Globus pallidus (tissue), 1 donor: ENCODE measurements at regions not wholly inside any gene's neighbourhood (a gene's known extent, or its start where the extent isn't known, plus 50 kb on each side); places are given as distances from the start of the nearest gene placed in this dataset.
"Not testable (repeated sequence)": the region's sequence is repeated elsewhere in the genome, so short reads cannot be mapped to it uniquely, and the experiment has no call there.

ENCODE experiments used
- DNase-seq: peaks from one replicate; pipeline ENCODE4 v3.0.0-alpha.2; 2015; ENCODE audit warnings: low spot score

DNA sequence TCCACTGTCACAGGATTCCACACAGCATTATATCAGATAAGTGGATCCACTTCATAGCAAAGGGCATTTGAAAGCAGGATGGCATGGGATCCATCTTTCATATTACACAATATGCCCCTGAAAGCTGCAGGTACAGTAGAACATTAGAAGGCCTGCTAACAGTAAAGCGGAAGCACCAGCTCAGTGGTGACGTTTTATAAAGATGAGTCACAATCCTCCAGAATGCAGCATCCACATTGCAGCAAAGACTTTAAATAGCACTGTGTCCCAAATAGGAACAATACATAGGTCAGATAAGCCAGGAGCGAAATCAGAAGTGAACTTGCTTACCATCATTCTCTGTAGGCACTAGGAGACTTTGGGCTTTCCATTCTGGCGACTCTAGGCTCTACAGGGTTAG lies 609.5 kb upstream of the FAT1 start:
- no peak for DNase-seq

DNA sequence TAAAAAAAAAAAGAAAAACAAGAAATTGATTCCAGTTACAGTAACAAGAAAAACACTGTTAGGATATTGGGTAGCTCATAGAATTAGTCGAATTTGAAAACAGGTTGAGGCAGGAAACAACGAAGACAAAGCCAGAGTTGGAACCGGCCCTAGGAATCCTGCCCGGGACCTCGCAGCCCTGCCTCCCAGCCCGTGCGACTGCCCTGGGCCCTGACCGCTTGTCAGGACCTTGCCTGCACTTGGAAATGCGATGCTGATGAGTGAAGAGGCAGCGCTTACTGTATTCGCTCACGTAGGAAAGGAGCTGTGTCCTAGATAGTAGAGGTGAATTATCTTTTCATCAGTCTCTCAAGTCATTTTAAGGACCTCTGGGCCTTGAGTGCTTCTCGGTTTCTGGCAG lies 611.7 kb upstream of the FAT1 start:
- no peak for DNase-seq

GRCh38 chr4:187354740-187355139 lies 631.1 kb upstream of the FAT1 start:
- DNase-seq, result no peak

- DNase-seq, result no peak
These were observed 633.5 kb upstream of the FAT1 start for GRCh38 chr4:187357045-187357643.

GRCh38 chr4:187357821-187358220 lies 634.2 kb upstream of the FAT1 start:
- no peak for DNase-seq

DNA sequence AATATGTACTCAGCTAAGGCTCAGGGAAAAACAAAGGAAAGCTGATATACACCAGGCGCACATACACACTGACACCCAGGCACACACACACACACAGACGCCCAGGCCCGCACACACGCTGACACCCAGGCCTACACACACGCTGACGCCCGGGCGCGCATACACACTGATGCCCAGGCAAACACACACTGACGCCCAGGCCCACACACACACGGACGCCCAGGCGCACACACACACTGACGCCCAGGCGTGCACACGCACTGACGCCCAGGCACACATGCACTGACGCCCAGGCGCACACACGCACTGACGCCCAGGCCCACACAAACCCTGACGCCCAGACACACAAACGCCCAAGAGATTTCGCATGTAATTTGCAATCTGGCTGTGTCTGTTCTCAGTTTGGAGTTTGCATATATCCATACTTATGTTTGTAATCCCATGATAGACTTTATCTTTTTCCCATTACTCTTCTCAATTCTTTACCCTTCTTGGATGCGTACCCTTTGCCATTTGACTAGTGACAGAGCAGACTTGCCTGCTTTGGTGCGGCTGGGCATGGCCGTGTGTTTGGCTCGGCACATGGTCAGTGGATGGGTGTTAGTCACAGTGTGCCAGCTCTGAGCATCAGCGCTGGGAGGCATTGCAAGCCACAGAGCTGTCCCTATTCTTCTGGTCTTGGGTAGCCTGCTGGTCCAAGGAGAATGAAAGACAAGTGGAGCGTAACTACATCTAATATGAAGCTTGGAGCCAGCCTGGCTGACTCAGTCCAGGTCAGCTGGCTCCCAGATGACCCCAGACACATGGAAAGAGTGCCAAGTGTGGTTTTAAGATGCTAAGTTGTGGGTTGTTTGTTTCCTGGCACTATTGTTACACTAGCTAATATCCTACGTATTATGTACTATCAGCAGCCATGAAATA lies 632.4 kb upstream of the ZFP42 start:
- DNase-seq, result peak; percentile 11

- DNase-seq, result no peak
These were observed 631.2 kb upstream of the ZFP42 start for GRCh38 chr4:187364401-187364800.

- no peak for DNase-seq
These were observed 630.7 kb upstream of the ZFP42 start for GRCh38 chr4:187364851-187365250.

DNA sequence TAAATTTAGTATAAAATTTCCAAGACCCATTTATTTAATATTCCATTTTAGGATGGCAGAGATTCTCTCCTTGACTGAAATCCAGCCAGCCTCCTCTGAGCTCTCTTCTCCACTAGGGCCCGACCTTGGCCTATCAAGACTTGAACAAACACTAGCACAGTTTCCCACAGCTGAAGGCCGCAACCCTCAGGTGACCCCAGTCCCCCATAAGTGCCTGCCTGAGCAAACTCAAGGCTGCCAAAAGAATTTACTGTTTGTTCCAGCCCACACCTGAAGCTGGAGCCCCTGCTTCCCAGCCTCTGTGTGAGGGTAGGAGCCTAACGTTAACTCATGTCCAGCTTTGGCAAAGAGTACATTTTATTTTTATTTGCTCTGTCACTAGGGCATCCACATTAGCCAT lies 629.0 kb upstream of the ZFP42 start:
- no peak for DNase-seq

DNA sequence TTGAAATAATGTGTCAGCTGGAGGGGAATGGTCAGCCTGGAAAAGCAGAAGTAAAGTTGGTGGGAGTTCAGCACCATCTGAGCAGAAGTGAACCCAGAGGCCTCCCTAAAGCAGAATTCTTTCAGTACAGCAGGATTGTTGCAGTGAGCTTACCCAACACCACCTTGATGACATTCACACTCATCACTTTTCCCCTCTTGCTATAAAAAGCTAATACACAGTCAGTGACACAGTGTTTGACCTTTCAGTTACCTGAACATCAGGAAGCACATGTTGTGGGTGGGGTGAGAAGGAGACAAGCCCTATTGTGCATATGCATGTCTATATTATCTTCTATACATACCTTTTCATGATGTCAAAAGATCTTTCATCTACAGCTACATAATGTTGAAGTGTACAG lies 624.7 kb upstream of the ZFP42 start:
- DNase-seq, result no peak

DNA sequence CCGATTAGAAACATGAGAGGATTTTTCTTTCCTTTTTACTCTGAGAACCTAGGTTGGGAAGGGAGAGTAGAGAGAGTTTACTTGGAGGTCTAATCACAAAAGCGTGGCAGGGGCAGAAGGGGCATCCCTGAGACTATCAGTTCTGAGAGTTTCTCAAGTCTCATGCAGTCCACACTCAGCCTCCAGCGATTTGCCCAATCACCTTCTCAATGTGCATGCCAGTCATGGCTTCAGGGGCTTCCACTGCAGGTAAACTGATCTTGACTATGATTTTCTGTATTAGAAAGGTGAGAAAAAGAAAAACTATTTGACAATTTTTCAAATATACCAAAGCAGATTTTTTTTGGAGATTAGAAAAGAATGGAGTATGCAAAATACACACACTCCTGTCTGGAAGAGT lies 617.1 kb upstream of the ZFP42 start:
- no peak for DNase-seq

GRCh38 chr4:187380181-187380581 lies 615.4 kb upstream of the ZFP42 start:
- no peak for DNase-seq

- no peak for DNase-seq
These were observed 612.4 kb upstream of the ZFP42 start for GRCh38 chr4:187383181-187383580.

DNA sequence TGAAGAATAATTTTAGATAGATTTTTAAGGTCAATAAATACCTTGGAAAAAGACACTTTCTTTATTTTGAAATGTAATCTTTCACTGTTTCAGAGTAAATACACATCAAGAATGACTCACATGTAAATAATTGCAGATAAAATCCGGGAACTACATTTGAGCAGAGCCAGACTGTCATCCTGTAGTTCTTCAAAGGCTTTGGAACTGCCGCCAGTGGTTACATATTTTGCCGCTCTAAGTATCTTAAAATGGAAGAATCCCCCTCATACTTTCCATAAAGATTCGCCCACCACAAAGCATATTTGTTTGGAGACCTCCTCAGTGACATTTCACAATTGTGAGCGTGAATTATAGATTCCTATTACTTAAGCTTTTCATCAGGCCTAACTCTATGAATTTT lies 607.8 kb upstream of the ZFP42 start:
- no peak for DNase-seq

DNA sequence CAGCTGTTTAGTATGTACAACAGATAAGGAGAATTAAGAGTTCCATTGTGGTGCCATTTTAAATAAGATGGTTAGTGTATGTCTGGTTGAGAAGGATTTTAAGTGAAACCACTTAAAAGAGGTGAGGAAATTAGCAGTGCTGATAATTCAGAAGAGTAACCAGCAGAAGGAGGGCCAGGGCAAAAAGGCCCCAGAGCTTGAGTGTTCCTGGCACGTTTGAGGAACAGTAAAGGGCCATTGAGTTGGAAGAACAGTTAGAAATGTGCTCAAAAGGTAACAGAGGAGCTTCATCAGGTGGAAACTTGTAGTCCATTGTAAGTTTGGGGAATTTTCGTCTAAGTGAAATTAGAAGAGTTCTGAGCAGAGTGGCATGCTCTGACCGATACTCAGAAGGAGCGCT lies 606.2 kb upstream of the ZFP42 start:
- no peak for DNase-seq

- no peak for DNase-seq
These were observed 604.9 kb upstream of the ZFP42 start for GRCh38 chr4:187390646-187391045.

DNA sequence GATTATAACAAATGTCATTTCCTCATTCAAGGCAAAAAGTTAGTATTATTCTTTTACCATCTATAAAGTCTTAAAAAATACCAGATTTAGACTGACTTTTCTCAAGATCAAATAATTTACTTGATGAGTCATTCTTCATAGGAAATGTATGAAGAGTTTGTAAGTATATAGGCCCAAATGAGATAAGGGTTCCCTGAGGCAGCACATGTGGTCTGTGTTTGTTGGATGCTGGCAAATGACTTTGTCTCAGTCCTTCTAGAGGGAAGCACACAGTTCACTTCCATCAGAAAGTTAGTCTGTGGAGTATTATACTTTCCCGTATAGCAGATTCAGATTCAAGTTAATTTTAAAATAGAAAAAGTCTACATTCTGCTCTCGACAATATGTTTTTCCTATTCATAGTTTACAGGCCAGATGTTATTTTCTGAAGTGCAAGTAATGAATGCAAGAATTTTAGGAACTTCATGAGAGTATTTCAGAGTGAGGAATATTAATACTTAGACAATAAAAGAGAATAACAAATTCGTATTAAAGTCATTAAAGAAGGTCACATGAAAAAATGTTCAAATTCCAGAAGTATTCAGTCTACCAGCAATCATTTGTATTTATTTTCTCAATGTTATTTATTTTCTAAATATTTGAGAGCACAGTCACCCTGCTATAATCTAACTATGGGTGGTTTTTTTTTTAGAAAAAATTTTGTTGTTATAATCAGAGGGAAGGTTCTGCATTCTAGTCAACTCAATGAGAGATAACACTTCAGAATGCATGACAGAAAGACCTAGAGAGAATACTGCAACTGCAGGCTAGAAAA lies 601.8 kb upstream of the ZFP42 start:
- DNase-seq, result no peak

GRCh38 chr4:187396106-187396505 lies 599.5 kb upstream of the ZFP42 start:
- no peak for DNase-seq

DNA sequence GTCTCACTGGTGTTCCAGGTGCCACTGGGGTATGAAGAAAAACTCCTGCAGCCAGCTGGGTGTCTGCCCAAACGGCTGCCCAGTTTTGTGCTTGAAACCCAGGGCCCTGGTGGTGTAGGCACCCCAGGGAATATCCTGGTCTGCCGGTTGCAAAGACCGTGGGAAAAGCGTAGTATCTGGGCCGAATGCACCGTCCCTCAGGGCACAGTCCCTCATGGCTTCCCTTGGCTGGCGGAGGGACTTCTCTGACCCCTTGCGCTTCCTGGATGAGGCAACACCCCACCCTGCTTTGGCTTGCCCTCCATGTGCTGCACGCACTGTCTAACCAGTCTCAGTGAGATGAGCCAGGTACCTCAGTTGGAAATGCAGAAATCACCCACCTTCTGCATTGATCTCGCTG lies 587.1 kb upstream of the ZFP42 start:
- DNase-seq, result not testable (repeated sequence)

DNA sequence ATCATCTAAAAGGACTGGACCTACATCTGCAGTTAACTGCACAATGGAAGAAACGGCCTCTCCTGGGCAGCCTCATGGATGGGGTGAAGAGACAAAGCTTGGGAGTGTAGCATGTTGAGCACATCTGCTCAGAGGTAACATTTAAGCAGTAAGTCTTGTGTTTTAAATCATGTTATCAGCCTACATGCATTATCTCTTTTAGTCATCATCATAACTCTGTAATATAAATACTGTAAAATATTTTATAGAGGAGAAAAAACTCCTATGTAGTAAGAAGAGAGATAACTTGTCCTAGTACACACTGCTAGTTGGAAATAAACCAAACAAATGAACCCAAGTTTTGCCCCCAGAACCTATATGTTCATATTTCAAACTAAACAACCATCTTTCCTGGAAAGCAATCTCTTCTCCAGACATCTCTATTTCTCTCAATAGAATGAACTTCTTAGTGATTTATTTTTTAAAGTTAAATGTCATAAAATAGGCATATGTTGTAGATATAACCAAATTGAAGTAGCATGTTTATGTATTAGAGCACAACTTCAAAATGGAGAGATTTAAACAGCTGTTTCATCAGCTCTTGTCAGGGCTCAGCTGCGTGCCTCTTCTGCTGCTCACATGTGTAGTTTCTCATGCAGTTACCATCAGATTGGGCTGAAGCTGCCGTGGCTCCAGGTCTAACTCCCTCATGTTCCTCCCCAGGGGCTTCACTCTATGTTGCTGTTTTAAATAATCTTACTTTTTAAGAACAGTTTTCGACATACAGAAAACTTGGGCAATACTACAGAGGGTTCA lies 581.8 kb upstream of the ZFP42 start:
- no peak for DNase-seq

DNA sequence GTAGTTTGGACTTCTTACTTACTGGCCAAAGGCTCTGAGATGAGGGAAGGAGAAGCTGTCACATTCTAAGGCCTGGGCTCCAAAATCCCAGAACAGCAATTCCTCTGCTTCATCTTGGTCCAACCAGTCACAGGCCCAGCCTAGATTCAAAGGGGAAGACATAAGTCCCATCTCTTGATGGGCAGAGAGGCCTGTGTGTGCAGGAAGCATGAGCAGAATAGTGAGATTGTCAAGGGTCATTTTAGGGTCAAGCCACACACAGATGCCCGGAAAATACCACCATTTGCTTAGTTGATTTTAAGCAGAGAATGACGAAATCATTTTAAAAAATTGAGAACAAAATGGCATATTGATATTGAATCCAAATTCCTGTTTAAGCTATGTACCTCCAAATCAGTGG lies 580.9 kb upstream of the ZFP42 start:
- DNase-seq, result no peak

- peak; percentile 5 for DNase-seq
These were observed 580.3 kb upstream of the ZFP42 start for GRCh38 chr4:187415231-187415630.
